DMS153 (cell line): ENCODE measurements at regions not wholly inside any gene's neighbourhood (a gene's known extent, or its start where the extent isn't known, plus 50 kb on each side); places are given as distances from the start of the nearest gene placed in this dataset.

ENCODE experiments used
- DNase-seq: peaks from one replicate; lab custom pipeline; 2025; lab: John Stamatoyannopoulos, UW

DNA sequence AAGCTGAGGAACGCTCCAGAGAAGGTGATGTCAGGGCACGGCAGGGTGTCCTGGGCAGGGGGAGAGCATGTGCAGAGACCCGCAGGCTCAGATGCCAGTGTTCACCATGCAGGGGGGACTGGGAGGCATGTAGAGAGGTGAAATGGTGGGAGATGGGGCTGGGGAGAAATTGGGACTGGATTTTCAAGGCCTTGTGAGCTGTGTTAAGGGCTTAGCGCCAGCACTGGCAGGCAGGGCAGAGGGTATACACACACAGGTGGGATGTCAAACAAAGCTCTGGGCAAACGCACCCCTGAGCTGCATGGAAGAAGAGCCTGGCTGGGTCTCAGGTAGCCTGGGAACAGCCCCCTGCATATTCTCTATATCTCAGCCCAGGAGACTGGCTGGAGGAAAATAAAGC, 282.7 kb downstream of the SHQ1 start:
- DNase-seq: no peak

DNA sequence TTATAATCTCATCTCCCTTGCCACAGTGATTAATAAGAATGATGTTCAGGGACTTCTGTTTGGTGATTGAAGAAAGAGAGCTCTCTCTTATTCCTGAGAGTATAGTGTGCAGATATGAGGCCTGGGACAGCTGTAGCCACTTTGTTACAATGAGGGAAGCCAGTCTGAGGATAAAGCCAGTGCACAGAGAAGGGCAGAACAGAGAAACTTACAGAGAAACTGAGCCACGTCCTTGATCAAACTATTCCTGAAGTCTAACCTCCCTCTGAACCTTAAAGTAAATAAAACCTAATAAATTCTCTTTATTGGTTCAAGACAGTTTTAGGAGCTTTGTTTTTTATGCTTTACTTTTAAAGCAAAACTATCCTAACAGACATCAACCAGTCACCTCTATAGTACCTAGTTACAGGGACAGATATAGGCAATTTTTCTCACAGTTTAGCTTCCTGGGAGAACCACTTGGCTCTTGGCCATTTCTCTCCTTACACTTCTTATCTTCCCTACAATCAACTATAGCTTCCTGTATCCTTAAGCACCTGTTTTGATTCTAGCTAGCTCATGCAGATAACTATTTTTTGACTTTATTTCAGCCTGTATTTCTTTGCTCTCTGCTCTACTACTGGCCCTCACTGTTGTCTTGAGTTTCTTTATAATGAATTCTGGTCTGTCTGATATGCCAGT, 284.4 kb downstream of the SHQ1 start:
- DNase-seq: peak; percentile 4

DNA sequence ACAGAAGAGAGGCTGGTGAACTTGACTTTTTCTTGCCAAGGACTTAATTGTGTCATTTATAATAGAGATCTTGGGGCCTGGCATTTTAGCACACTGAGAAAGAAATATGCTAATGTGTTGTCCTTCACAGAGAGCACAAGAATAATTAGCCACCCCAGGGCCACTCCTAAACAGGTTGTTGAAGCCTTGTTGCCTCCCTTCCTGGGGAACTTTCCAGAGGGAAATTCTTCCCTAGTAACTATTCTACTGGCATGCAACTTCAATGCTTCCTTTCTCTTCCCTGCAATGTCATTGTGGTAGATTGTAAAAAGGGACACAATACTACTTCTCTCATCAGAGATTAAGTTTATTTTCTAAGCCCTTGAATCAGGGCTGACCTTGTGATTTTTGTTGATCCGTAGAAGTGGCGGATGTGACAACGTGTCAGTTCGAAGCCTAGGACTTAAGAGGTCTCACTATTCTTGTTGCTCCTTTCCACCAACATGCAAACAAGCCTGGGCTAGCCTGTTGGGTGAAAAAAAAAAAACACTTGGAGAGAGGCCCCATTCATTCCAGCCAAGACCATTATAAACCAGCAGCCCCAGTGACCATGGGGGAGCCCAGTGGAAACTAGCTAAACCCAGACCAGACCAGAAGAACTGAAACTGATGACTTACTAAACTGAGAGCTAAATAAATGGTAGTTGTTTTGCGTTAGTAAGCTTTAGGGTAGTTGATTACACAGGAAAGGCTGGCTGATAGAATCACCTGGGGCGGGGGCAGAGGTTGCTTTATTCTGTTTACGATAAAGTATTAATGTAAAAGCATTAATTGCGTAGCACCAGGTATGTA, 287.2 kb downstream of the SHQ1 start:
- DNase-seq: no peak

DNA sequence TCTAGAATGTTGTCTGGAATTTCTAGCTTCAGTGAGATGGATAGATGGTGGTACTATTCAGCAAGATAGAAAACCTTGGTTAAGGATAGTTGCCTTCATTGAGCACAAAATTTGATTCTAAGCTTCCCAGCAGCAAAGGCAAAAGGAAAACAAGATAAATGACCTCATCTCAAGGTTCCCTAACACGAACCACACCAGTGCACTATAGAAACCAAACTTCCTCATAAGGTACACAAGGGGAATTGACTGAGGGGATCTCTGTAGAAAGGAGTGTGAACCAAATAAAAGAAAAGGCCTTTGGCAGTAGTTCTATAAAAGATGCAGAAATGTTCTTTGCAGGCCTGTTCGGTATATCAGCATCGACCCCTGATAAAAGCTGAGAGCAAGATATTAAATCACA, 288.9 kb downstream of the SHQ1 start:
- no peak for DNase-seq

DNA sequence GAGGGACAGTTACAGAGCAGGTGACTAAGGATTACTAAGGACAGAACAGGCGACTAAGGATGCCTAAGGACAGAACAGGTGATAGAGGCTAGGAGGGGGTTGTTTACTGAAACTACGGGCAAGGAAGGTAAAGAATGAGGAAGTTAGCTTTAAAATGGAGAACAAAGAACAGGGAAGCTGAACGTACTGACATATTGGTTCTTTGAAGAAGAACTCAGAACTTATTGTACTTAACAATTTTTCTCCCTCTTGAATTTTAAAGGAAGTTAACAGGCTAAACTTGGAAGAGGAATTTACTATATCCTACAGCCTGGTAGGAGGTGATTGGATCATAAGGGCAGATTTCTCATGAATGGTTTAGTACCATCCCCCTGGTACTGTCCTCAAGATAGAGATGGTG, 290.2 kb downstream of the SHQ1 start:
- no peak for DNase-seq

DNA sequence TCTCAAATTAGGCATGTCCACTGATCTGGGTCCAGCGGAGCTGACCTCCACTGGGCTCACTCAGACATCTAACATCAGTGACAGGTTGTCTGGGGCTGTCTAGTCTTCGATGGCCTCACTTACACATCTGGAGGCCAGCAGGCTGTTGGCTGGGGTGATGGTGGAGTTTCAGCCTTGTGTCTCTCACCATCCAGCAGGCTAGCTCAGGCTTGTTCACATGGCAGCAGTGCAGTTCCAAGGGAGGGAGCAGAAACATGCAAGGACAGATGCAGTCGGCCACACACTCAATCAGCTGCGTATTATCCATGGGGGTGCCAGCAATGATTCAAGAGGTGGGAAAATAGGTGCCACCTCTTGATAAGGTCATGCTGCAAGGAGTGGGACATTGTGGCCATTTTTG, 292.5 kb downstream of the SHQ1 start:
- DNase-seq: no peak

DNA sequence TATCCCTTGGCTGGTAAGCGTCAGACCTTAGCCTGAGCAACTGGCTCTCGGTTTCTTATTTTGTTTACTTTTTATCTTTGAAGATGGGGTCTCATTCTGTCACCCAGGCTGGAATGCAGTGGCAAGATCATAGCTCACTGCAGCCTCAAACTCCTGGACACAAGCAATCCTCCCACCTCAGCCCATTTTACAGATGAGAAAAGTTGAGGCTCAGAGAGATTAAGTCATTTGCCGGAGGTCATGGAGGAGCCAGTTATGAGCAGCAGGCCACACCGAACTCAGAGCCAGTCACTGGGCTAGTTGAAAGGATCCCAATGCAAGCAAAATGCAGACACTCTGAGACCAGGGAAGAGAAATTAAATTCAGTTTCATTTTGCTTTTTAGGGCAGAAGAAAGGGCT, 293.6 kb downstream of the SHQ1 start:
- no peak for DNase-seq

DNA sequence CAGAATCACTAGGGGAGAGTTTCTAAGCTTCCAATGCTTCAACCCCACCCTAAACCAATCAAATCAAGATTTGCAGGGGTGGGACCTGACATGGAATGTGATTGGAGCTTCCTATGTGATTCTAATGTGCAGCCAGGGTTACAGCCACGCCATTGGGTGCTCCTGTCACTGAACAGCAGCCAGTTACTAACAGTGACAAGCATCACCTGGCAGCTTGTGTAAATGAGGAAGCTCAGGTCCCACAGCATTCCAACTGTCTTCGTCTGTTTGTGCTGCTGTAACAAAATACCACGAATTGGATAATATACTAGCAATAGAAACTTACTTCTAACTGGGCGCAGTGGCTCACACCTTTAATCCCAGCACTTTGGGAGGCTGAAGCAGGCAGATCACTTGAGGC, 294.9 kb downstream of the SHQ1 start:
- DNase-seq: no peak

DNA sequence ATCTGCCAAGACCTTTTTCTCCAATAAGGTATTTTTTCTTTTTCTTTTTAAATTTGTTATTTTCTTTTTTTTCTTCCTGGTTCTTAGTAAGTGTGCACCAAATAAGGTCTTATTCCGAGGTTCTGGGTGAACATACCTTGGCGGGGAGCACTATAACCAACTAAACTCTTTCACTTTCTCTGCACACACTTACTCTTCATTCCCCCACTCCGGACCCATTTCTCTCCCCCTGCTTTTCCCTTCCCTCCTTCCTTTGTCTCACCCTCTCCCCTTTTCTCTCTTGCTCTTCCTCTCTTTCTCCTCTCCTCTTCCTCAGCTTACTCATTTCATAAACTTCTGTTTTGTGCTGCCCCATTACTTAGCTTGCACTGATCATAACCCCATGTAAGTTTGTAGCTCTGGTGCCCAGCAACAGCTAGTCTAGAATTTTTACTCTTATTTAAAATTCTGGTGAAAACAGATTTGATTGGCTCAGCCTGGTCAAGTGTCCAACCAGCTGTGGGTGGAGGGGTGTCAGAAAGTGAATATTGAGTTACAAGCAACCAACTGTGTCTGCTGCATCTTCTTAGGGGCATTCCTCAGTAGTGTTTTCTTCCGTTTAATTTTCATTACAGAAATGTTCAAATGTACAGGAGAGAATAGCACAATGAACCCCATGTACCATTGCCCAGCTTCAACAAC, 297.5 kb downstream of the SHQ1 start:
- DNase-seq: no peak

DNA sequence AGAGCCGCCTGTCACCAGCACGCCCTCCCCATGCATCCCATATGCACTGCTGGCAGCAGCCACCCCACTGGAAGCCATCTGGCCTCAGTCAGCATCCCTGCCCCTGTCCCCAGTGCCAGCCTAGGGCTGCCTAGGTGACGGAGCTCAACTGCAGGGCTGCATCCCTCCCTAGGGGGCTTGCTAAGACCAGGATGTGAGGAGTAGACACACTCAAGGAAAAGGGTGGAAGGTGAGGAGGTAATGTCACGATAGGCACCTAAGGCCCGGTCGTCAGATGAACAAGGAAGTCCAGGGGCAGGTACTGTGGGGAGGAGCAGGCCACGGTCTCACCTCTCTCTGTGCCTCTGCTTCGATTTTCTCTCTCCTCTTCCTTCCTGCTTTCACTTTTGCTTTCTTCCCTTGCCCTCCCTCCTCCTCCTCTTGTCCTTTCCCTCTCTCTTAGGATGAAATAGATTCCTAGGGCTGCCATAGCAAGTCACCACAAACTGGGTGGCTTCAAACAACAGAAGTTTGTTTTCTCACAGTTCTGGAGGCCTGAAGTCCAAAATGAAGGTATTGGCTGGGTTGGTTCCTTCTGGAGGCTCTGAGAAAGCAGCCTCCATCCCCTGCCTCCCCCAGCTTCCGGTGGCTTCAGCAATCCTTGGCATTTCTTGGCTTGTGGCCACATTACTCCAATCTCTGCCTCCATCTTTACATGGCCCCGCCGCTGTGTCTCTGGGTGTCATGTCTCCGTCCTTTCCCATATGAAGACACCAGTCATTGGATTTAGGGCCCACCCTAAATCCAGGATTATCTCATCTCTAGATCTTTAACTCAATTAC, 298.3 kb downstream of the SHQ1 start:
- DNase-seq: no peak

DNA sequence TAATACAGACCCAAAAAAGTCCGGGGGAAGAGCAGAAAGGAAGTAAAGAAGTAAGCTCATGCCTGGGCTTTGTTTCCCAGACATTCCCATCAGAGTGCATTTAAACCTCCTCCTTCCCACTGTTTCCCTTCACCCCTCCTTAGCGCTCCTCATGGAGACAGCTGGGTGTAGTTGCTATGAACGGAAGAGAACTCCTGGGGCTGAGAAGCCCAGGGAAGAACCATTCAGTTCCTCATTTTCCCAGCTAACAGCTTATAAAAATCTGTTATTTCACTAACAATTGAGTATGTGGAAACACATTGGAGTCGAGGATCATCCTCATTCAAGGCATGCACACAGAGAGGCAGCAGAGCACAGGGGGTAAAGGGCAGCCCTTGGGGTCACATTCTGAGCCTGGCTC, 299.3 kb downstream of the SHQ1 start:
- DNase-seq: no peak

DNA sequence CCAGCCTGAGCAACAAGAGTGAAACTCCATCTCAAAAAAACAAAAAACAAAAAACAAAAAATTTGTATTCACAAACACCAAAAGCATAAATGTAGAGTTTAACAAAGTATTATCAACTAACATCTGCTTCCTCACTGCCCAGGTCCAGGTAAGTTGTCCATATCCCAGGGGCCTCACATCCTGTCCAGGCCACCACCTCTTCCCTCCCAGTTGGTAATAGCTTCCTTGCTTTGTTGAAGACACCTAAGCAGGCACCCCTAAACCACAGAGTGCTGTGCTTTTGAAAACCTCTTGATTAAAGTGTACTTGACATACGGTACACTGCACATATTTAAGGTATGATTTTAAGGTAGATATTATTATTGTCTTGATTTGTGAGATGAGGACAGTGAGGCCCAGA, 299.8 kb downstream of the SHQ1 start:
- DNase-seq: no peak

DNA sequence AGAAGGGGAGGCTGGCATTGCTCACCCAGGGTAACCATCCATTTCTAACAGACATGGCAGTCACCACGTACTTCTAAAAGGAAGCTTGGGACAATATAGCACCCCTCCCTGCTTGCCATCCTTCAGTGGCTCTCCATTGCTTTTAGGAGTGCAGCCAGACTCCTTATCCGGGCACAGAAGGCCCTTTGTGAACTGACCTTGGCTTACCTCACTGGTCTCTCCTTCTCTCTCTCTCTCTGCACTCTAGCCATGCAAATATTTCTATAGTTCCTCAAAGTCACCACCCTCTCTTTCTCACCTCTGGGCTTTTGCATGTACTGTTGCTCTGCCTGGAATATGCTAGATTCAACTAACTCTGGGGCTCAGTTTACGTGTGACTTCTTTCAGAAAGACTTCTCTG, 301.1 kb downstream of the SHQ1 start:
- no peak for DNase-seq

DNA sequence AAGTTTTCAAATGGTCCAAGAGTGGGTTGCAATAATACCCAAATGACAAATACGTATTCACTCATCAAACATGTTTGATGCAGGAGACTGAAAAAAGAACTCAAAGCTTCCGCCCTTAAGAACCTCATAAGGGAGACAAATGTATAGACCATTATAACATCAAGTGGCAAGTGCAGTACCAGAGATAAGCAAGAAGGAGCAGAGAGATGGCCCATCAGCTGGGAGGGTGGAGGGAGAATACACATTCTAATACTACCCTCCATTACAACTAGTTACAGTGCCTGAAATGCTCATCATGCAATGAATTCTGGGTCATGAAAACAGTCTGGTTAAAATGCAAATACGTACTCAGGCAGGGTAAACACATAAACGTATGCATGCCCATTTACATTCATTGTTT, 304.0 kb downstream of the SHQ1 start:
- no peak for DNase-seq

DNA sequence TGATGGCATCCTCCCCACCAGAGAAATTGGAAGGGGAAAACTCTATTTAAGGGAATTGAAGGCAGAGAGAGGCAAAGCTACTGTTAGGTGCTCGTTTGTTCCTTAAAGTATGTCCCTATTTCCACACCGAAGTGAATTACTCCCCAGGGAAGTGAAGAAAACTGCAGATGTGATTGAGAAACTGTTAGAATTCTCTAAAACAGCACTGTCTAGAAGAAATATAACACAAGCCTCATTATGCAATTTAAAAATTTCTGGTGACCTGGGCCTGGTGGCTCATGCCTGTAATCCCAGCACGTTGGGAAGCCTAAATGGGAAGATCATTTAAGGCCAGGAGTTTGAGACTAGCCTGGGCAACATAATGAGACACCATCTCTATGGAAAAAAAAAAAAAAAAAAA, 305.0 kb downstream of the SHQ1 start:
- no peak for DNase-seq

DNA sequence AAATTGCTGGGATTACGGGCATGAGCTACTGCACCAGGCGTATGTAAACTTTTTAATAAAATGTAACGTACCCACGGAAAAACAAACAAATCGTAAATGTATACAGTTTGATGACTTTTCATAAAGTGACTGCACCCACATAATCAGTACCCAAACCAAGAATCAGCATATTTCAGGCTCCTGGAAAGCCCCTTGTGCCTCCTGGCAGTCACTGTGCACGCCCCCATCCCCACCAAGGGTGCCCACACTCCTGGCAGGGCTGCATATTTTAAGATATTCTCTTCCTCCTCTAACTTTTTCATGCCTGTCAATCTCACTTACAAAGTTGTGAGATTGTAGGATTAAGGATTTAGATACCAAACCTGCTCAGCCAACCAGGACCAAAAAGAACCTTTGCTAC, 305.5 kb downstream of the SHQ1 start:
- no peak for DNase-seq

DNA sequence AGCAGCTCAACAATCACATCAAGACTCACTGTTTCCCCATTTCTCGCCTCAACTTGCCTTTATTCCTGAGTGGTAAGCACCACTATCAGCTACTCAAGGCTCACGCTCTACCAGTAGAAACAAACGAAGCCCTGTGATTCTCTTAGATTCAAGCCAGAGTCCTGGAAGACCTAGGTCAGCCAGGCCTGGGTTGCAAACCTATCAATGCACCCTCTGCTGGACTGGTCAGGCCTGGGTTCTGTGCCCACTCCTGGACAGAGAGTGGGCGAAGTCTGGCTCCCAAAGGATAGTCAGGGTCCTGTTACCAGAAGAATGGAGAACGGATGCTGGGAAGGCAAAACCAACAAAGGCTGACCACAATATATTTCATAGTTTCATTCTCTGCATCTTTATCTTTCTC, 308.4 kb downstream of the SHQ1 start:
- no peak for DNase-seq

DNA sequence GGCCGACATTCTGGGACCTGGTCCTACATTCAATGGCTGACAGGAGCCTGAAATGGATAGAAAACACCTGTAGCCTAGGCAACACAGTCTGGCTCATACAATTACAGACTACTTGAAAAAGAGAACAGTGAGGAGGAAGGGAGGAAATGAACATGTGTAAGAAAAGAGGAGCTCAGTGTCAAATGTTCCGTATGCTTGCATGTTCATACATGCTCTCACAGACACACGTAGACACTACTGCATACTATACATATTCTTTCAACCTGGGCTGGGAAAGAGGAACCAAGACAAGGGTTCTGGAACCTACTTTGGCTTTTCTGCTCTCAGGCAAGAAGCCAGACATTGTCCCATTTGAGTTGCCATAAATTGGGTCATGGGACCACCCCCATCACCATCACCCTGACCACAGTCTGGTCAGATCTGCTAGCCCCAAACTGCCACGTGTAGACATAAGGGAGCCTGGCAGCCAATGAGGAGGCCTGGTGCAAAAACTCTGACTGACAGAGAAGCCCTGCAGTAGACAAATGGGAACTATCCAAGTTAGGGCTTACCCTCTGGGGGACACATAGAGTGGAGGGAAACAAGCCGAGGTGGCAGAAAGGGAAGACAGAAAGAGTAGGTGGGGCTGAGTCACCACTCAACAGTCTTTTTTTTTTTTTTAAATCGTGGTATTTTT, 310.0 kb downstream of the SHQ1 start:
- no peak for DNase-seq

DNA sequence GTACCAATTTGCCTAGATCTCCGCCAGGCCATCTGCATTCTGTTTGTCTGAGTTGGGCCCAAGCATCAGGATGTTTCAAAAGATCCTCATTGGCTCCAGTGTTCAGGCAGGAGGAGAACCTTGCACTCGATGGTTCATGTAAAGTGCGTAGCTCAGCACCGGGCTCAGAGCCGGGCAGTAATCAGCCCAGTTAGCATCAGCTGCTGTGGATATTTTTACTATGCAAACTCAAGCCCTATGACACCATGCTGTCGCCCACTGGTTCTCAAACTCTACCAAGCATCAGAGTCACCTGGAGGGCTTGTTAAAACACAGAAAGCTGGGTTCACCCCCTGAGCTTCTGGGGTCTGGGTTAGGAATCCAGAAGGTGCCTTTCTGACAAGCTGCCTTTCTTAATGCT, 310.8 kb downstream of the SHQ1 start:
- no peak for DNase-seq

DNA sequence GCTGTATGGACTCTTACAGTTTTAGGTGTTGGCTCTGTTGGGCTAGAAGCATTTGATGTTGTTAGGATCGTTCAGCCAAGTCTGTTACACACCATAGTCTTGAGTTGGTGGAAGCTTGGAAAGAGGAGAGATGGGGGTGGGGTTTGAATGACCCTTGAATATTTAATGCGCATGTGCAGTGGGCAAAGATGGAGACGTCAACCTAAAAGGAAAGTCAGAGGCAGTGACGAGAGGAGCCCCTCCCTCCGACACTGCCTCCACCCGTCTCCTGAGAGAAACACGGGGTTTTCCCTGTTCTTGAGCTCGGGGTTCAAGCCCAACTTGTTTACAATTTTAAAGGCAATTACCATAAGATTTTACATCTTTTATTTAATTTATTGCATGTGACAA, 311.4 kb downstream of the SHQ1 start:
- DNase-seq: no peak

DNA sequence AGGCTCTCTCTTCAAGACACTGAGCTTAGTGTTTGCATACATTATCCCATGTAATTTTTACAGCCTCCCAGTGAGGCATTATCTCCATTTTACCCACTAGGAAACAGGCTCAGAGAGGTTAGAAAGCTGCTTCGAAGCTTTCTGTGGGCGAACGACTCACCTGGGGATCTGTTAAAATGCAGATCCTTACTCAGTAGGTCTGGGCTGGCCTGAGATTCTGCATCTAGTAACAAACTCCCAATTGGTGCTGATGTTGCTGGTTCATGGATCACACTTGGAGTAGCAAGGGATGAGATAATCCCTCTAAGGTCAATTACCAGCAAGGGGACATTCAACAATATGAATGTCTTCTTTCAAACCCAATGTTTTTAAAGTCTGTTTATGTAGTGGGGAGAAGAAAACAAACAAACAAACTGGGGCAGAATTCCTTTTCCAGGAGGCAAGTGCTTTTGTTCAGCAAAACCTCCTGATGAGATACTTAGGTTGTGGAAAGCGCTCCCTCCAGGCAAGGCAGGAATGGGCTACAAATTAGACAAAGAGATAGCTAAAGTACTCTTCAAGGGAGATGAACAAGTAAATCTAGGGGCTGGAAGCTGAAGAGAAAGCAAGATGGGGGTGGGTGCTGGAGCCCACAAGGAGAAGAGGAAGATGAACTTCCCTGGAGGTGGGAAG, 311.9 kb downstream of the SHQ1 start:
- no peak for DNase-seq
